T-cell (primary cell): ENCODE measurements at regions not wholly inside any gene's neighbourhood (a gene's known extent, or its start where the extent isn't known, plus 50 kb on each side); places are given as distances from the start of the nearest gene placed in this dataset.
"Not testable (repeated sequence)": the region's sequence is repeated elsewhere in the genome, so short reads cannot be mapped to it uniquely, and the experiment has no call there.

Source experiments
- ATAC-seq, 4 experiments: fragments of 200-7000 bp in 3 of 4; fragments of 150-1000 bp in 1 of 4; cut with Tn5 transposase; replicated peaks in 1 of 4; 1 replicate in 3 of 4; 2 replicates in 1 of 4; pipeline ENCODE4 v1.10.0; 2021; ENCODE audit warnings: moderate library complexity in 3 of 4, mild to moderate bottlenecking in 2 of 4, moderate number of reproducible peaks in 1 of 4
- CTCF ChIA-PET, 2 donors: fragments of 300-600 bp; sonication (Branson Sonifier 250); formaldehyde crosslinking; loops; one replicate each; lab custom pipeline; 2022; ENCODE audit warnings: antibody characterized with exemption in 2 of 2; lab: Charles Lee
- POLR2A ChIA-PET, 2 donors: fragments of 300-600 bp; sonication (Branson Sonifier 250); formaldehyde crosslinking; loops; one replicate each; lab custom pipeline; 2022; ENCODE audit warnings: antibody characterized with exemption in 2 of 2; lab: Charles Lee
- DNase-seq, 35 experiments: peaks; one replicate each; pipeline versions ENCODE4 v3.0.0 to v3.0.0-alpha.2; 2013 to 2023
- H3K27ac ChIP-seq: one replicate; pipeline ENCODE4 v1.5.1; 2013; ENCODE audit warnings: low read length
- H3K27me3 ChIP-seq, 2 experiments: replicated peaks in 1 of 2; 1 replicate in 1 of 2; 2 replicates in 1 of 2; pipeline versions ENCODE4 v1.6.1 to v1.7.0; 2013; ENCODE audit warnings: low read length in 1 of 2, mixed read lengths in 1 of 2; ENCODE audit not compliant: control insufficient read depth in 2 of 2, insufficient read depth in 2 of 2; ENCODE audit errors: extremely low read depth in 1 of 2
- H3K36me3 ChIP-seq, 2 donors: 1 replicate in 1 of 2; 2 replicates in 1 of 2; pipeline versions ENCODE4 v1.6.1 to v1.7.0; 2013; ENCODE audit warnings: low read length in 1 of 2; ENCODE audit not compliant: control insufficient read depth in 2 of 2, insufficient read depth in 1 of 2; ENCODE audit errors: extremely low read depth in 1 of 2
- H3K4me1 ChIP-seq, 2 experiments: 1 replicate in 1 of 2; 2 replicates in 1 of 2; pipeline versions ENCODE4 v1.6.1 to v1.7.0; 2013; ENCODE audit warnings: low read length in 2 of 2, mixed read lengths in 1 of 2; ENCODE audit not compliant: insufficient read depth in 2 of 2, control insufficient read depth in 1 of 2; ENCODE audit errors: extremely low read depth in 1 of 2
- H3K4me3 ChIP-seq, 2 donors: 1 replicate in 1 of 2; 2 replicates in 1 of 2; pipeline versions ENCODE4 v1.5.1 to v1.7.0; 2013; ENCODE audit warnings: mild to moderate bottlenecking in 2 of 2, low read length in 1 of 2, moderate library complexity in 1 of 2; ENCODE audit not compliant: control insufficient read depth in 1 of 2; ENCODE audit errors: extremely low read depth in 1 of 2
- H3K9me3 ChIP-seq: 2 replicates; pipeline ENCODE4 v1.7.0; 2013
- H3K27ac Mint-ChIP-seq, 2 donors: one replicate each; pipeline ENCODE4 v1.8.0; 2020 to 2021; ENCODE audit warnings: mild to moderate bottlenecking in 2 of 2, mixed read lengths in 2 of 2
- H3K27me3 Mint-ChIP-seq, 2 donors: one replicate each; pipeline ENCODE4 v1.8.0; 2021 to 2022; ENCODE audit warnings: mixed read lengths in 2 of 2
- H3K36me3 Mint-ChIP-seq: one replicate; pipeline ENCODE4 v1.8.0; 2021; ENCODE audit warnings: mixed read lengths
- H3K4me1 Mint-ChIP-seq, 3 donors: one replicate each; pipeline ENCODE4 v1.8.0; 2020 to 2022; ENCODE audit warnings: mixed read lengths in 3 of 3, mild to moderate bottlenecking in 1 of 3
- H3K4me3 Mint-ChIP-seq, 3 donors: one replicate each; pipeline ENCODE4 v1.8.0; 2020 to 2022; ENCODE audit warnings: mild to moderate bottlenecking in 3 of 3, mixed read lengths in 3 of 3, moderate library complexity in 3 of 3
- H3K9me3 Mint-ChIP-seq, 3 donors: one replicate each; pipeline ENCODE4 v1.8.0; 2020 to 2022; ENCODE audit warnings: mixed read lengths in 3 of 3
- WGBS: methylation state at CpG from one replicate; pipeline ENCODE4 v1.1.5; 2013; ENCODE audit warnings: missing lambda C conversion rate; ENCODE audit not compliant: insufficient coverage; 5-methylcytosine and 5-hydroxymethylcytosine counted together

GRCh38 chrX:3440981-3441380, 94.5 kb upstream of the MXRA5 start:
- Mint-ChIP-seq H3K27me3 (peaks cover 3% of the 10 kb centered on the region in 2 donors), H3K9me3 (peaks cover 0 to 5% (median 0%) of the 10 kb centered on the region in 3 donors), H3K27ac (no peak overlapping the region), H3K4me3 (no peak overlapping the region), H3K36me3 (no peaks in the 10 kb centered on the region), H3K4me1 (no peaks in the 10 kb centered on the region)
- no peak overlapping the region for H3K27ac ChIP-seq
- CTCF ChIA-PET = no interaction called here
- DNase-seq = no peak
- no peaks in the 10 kb centered on the region for H3K4me1 ChIP-seq
- 60% methylated on average over 2 of the region's 5 CpGs for WGBS
- no peaks in the 10 kb centered on the region for H3K36me3 ChIP-seq
- H3K27me3 ChIP-seq = peaks cover 0 to 2% of the 10 kb centered on the region in 2 experiments
- no peak overlapping the region for H3K4me3 ChIP-seq
- POLR2A ChIA-PET = no interaction called here
- ATAC-seq = no peak
- H3K9me3 ChIP-seq = no peaks in the 10 kb centered on the region

- H3K27ac Mint-ChIP-seq, H3K27me3 Mint-ChIP-seq, H3K9me3 ChIP-seq, POLR2A ChIA-PET, CTCF ChIA-PET, H3K27ac ChIP-seq, H3K27me3 ChIP-seq, ATAC-seq, H3K4me1 Mint-ChIP-seq, H3K9me3 Mint-ChIP-seq, H3K4me3 ChIP-seq, DNase-seq, H3K36me3 Mint-ChIP-seq, H3K4me1 ChIP-seq, H3K36me3 ChIP-seq, H3K4me3 Mint-ChIP-seq: not testable (repeated sequence)
- WGBS = 100% methylated on average over 2 of the region's 25 CpGs
Measured at GRCh38 chrX:3435916-3436315, 89.5 kb upstream of the MXRA5 start.

GRCh38 chrX:3435057-3435456, 88.6 kb upstream of the MXRA5 start:
- H3K27ac ChIP-seq = no peak overlapping the region
- H3K9me3 Mint-ChIP-seq = peaks cover 0 to 5% (median 0%) of the 10 kb centered on the region in 3 donors
- H3K4me3 Mint-ChIP-seq = no peak overlapping the region
- H3K36me3 Mint-ChIP-seq = no peaks in the 10 kb centered on the region
- H3K27ac Mint-ChIP-seq = no peak overlapping the region
- 90% methylated on average over 6 of the region's 6 CpGs for WGBS
- H3K4me1 Mint-ChIP-seq = no peaks in the 10 kb centered on the region
- no peaks in the 10 kb centered on the region for H3K4me1 ChIP-seq
- POLR2A ChIA-PET = no interaction called here
- H3K9me3 ChIP-seq = no peaks in the 10 kb centered on the region
- DNase-seq (no peak), ATAC-seq (no peak)
- H3K27me3 ChIP-seq = no peaks in the 10 kb centered on the region
- no peaks in the 10 kb centered on the region for H3K36me3 ChIP-seq
- CTCF ChIA-PET = no interaction called here
- no peaks in the 10 kb centered on the region for H3K27me3 Mint-ChIP-seq
- no peak overlapping the region for H3K4me3 ChIP-seq

- Histone ChIP-seq H3K27me3 (no peaks in the 10 kb centered on the region), H3K9me3 (no peaks in the 10 kb centered on the region), H3K4me3 (no peak overlapping the region), H3K36me3 (no peaks in the 10 kb centered on the region), H3K4me1 (no peaks in the 10 kb centered on the region), H3K27ac (no peak overlapping the region)
- ChIA-PET CTCF (no interaction called here), POLR2A (no interaction called here)
- Mint-ChIP-seq H3K27me3 (no peaks in the 10 kb centered on the region), H3K36me3 (no peaks in the 10 kb centered on the region), H3K9me3 (no peaks in the 10 kb centered on the region), H3K4me3 (no peak overlapping the region), H3K27ac (no peak overlapping the region), H3K4me1 (no peaks in the 10 kb centered on the region)
- WGBS = no CpG with 5 or more reads among the region's 2 CpGs
- ATAC-seq = no peak
- DNase-seq = no peak
Measured at GRCh38 chrX:3428792-3429191, 82.3 kb upstream of the MXRA5 start.

GRCh38 chrX:3426552-3426951, 80.1 kb upstream of the MXRA5 start:
- Histone ChIP-seq H3K4me3 (no peak overlapping the region), H3K27ac (no peak overlapping the region), H3K27me3 (no peaks in the 10 kb centered on the region), H3K9me3 (no peaks in the 10 kb centered on the region), H3K36me3 (no peaks in the 10 kb centered on the region), H3K4me1 (no peaks in the 10 kb centered on the region)
- POLR2A ChIA-PET = no interaction called here
- Mint-ChIP-seq H3K4me1 (no peaks in the 10 kb centered on the region), H3K4me3 (no peak overlapping the region), H3K9me3 (no peaks in the 10 kb centered on the region), H3K27me3 (no peaks in the 10 kb centered on the region), H3K36me3 (no peaks in the 10 kb centered on the region), H3K27ac (no peak overlapping the region)
- no peak for ATAC-seq
- CTCF ChIA-PET = no interaction called here
- 100% methylated on average over 2 of the region's 2 CpGs for WGBS
- DNase-seq = no peak

GRCh38 chrX:3425031-3425430, 78.6 kb upstream of the MXRA5 start:
- no peaks in the 10 kb centered on the region for H3K27me3 Mint-ChIP-seq
- no peaks in the 10 kb centered on the region for H3K36me3 ChIP-seq
- 66% methylated on average over 2 of the region's 6 CpGs for WGBS
- no peak overlapping the region for H3K27ac Mint-ChIP-seq
- H3K4me1 Mint-ChIP-seq = no peaks in the 10 kb centered on the region
- H3K27ac ChIP-seq = no peak overlapping the region
- no peaks in the 10 kb centered on the region for H3K4me1 ChIP-seq
- POLR2A ChIA-PET = no interaction called here
- H3K9me3 ChIP-seq = no peaks in the 10 kb centered on the region
- H3K27me3 ChIP-seq = peaks cover 0 to under 1% of the 10 kb centered on the region in 2 experiments
- H3K4me3 ChIP-seq = no peak overlapping the region
- no peak for DNase-seq
- ATAC-seq = no peak
- no peaks in the 10 kb centered on the region for H3K36me3 Mint-ChIP-seq
- no peak overlapping the region for H3K4me3 Mint-ChIP-seq
- no peaks in the 10 kb centered on the region for H3K9me3 Mint-ChIP-seq
- CTCF ChIA-PET = no interaction called here

- H3K27ac ChIP-seq = no peak overlapping the region
- POLR2A ChIA-PET = no interaction called here
- H3K9me3 ChIP-seq = no peaks in the 10 kb centered on the region
- Mint-ChIP-seq H3K27ac (no peak overlapping the region), H3K27me3 (peaks cover 0 to 4% of the 10 kb centered on the region in 2 donors), H3K4me1 (no peaks in the 10 kb centered on the region), H3K4me3 (no peak overlapping the region), H3K9me3 (peaks cover 0 to 5% (median 4%) of the 10 kb centered on the region in 3 donors), H3K36me3 (no peaks in the 10 kb centered on the region)
- DNase-seq = no peak
- H3K4me3 ChIP-seq = no peak overlapping the region
- H3K36me3 ChIP-seq = no peaks in the 10 kb centered on the region
- peaks cover 0 to 3% of the 10 kb centered on the region in 2 experiments for H3K27me3 ChIP-seq
- CTCF ChIA-PET = no interaction called here
- H3K4me1 ChIP-seq = no peaks in the 10 kb centered on the region
- WGBS = 71% methylated on average over 3 of the region's 3 CpGs
- no peak for ATAC-seq
Measured at GRCh38 chrX:3420316-3420715, 73.9 kb upstream of the MXRA5 start.
